Activated CD4-positive, CD25-positive, alpha-beta regulatory T cell treated with anti-CD3 and anti-CD28 coated beads, Interleukin-2, amount 50 U/mL, for 72 hours (primary cell): ENCODE measurements at regions not wholly inside any gene's neighbourhood (a gene's known extent, or its start where the extent isn't known, plus 50 kb on each side); places are given as distances from the start of the nearest gene placed in this dataset.
A peak's percentile ranks its signal among the peaks of the same experiment; 100 is the strongest.

ENCODE experiments used
- DNase-seq: peaks from one replicate; pipeline ENCODE4 v3.0.0; 2021

DNA sequence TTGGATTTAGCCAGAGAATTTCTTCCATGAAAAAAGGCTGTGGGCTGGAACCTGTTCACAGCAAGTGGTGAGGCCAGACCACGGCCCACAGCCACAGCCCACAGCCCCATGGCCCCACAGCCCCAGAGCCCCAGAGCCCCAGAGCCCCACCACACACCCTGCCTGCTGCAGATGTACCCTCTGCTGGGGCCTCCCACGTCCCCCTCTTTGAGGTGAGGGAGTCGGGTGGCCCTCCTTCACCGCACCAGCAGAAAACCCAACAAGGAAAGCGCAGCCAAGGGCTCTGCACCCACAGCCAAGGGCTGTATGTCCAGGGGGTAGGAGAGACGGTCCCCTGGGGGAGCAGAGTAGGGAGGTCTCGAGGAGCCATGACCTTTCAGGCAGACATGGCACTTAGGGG lies 327.5 kb upstream of the DIO3 start:
- no peak for DNase-seq

DNA sequence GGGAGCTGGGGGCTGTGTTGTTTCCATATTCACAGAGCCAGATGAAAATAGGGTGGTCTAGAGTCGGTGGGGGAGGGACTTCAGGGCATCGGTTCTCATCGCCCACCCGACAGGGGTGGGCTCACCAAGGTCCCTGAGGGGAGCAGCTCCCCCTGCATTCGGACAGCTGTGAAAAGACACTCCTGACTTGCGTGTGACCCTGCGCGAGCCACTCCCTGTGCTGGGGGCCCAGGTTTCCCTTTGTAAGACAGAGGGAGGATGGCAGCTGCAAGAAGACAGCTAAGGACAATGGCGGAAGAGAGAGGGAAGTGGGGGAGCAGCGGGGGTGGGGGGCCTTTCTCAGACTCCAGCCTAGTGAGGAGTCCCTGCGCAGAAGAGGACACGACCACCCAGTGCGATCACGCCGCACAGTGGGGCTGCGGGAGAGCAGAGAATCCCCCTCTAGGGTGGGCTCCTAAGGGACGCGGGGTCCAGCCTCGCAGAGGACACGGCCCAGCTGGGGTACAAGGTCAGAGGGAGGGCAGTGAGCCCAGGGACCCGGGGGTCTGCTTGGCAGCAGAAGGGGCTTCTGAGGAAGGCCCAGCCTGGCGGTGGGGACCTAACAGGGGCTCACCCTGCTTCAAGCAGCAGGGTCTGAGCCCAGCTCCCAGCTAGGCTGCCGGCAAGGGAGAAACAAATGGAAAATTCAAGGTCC lies 326.9 kb upstream of the DIO3 start:
- DNase-seq = no peak

DNA sequence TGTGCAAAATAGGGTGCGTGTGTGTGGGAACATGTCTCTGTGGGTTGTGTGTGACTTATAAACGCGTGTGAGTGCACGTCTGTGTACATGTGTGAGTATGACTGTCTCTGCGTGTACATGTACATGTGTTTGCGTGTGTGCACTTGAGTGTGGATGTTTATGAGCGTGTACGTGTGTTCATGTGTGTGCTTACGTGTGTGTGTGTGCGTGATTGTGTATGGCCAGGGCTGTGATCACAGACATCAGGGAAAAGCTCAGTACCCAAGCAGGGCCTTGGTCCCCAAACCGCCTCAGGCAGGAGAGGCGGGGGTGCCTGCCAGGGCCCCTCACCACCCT lies 326.3 kb upstream of the DIO3 start:
- no peak for DNase-seq

DNA sequence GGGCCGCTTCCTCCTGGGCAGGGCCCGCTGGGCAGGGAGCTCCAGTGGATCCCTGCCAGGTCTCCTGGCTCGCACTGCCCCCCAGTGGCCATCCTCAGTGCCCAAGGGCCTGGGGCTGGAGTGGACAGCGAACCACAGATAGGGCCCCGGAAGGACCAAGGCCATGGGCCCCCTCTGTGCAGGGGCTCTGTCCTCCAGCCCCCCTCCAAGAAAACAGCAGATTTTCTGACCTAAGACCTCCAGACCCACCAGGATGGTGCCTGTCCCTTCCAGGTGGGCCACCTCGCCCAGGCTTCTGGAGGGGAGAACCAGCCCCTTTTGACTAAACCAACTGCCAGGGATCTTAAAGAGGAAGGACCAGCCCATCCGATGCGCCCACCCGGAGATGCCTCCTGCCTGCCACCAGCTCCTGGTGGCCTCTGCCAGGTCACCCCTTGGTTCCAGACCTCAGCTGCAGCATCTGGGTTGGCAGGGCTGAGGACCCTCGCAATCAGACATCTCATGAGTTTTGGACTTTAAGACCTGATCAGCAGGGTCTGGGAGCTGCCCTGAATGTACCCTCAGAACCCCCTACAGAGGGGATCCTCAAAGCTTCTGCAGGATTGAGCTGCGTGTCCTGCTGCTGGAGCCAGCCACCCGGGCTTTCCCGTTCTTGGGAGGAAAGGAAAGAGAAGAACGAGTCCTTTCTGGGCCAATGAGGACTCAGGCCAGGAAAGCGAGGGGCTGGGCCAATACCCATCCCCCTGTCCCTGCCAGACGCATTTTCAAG lies 325.8 kb upstream of the DIO3 start:
- peak; percentile 57 for DNase-seq

DNA sequence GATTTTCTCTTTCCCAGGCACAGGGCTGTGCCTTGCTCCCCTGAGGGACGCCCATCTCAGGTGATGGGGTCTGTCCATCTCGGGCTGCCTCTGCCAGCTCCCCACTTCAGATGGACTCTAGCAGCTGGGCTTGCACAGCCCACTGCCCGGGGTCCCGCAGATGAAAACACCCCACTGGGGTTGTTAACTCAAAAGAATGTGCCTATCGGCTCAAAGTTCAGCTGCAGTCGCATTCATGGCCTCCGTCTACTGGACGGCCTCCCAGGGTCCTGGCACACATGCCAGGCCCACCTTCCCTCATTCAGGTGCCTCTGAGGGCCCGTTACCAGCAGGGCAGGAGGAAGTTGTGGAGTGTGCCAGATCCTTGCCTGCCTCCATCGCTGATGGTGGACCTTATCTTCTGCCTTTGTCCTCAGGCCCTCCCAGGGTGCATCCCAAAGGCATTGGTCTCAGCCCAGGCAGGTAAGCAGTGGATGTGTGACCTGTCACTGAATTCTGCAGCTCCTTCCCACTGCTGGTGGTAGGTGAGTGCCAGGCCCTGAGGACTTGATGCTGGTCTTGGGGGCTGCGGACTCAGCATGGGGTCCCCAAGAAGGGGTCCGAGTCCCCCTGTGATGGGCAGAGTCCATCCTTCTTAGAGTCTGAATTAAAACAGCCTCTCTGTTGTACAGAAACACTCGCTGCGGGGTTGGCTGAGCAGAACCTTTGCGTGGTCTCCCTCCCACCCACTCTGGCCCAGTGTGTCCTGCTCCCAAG lies 324.6 kb upstream of the DIO3 start:
- DNase-seq = no peak

DNA sequence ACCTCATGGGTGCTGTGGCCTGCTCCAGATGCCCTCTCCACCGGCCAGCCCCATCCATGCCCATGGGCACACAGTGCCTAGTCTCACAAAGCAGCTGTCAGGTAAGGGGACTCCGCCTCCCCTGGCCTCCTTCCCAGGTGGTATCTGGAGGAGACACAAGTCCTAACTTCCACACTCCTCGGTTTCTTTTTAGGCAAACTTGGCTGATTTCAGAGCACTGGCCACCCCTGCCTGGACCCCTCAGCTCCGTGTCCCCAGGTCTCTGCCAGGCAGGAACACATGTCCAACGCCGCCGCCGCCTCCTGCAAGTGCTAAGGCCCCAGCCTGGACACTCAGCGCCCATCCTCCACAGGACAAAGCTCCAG lies 324.1 kb upstream of the DIO3 start:
- DNase-seq = no peak

DNA sequence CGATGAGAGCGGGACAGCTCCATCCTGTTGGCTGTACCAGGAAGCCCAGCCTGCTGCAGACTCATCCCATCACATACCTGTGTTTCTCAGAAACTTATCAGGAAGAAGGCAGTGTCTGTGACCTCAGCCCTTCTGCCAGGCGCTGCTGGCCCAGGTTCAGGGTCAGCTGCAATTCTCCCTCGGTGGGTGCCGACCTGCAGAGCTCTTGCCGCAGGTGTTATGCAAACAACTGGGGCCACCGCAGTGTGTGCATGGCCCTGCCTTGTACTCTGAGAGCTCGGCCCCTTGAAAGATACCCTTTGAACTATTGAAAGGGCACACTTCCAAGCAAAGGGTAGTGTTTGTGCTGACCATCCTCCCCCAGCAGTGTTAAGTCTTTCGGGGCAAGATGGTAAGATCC lies 322.2 kb upstream of the DIO3 start:
- DNase-seq = no peak

DNA sequence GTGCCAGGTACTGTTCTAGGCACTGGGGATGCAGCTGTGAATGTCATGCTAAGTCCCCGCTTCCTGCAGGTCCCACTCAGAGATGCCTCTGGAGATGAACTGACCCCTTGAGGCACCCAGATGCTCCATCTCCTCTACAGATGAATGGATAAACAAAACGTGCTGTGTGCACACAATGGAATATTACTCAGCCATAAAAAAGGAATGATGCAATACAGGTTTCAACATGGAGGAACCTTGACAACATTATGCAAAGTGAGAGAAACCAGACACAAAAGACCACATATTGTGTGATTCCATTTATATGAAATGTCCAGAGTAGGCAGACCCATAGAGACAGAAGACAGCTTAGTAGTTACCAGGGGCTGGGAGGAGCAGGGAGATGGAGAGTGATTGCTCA lies 320.1 kb upstream of the DIO3 start:
- DNase-seq = no peak

DNA sequence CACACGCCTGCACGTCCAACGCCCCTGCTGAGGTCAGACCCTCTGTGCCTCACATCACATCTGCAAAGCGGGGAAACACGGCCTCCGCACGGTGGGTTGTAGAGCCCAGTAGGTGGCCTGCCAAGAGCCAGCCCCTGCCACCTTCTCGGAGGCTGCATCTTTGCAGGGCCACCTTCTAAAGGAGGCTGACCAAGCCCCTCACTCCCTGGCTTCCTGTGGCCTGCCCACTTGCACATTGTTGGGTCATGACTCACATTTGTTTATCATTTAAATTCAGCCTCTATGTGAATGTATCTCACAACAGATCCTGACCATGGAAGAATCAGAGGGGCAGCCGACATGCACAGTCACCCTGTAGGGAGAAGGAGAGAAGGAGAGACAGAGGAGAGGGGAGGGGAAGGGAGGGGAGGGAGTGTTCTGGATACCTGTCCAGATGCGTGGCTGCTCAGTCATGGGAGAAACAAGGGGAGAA lies 319.5 kb upstream of the DIO3 start:
- no peak for DNase-seq

DNA sequence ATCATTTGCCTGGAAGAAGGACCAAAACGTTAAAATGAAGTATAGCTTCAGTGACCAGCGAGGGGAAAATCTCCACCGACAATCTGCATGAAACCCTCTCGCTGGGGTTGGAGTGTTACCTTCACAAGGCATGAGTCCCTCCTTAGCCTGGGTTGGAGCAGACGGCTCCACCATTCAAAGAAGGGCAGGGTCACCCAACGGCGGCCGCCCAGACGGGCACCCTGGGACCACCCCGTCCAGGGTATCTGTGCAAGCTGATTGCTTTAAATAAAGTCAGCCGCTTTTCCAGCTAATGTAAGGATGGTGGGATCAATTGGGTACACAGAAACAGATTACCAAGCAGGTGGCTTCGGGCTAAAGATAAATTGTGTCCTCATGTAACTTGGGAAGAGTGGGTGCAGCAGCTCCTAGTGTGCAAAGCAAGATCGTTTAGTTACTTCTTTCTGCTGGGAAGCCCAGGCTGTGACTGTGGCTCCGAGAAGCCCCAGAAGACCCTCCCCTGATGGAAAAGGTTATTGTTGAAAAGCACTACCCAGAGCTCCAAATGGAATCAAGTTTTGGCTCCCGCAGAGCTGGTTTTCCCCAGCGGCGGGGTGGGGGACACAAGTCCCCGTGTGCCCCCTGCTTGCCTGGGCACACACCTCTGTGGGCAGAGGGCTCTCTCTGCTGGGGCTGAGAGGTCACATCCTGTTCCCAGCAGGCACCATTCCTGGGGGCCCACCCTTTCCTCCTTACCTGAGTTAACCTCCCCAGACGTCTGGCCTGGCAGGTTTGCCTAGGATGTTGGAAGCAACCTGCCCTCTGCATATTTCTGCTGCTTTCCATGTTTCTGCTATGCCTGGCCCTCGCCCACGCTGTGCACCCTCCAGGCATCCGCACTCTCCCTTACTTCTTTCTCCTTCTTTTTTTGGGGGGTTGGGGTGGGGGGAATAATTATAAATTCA lies 318.6 kb upstream of the DIO3 start:
- DNase-seq = no peak

DNA sequence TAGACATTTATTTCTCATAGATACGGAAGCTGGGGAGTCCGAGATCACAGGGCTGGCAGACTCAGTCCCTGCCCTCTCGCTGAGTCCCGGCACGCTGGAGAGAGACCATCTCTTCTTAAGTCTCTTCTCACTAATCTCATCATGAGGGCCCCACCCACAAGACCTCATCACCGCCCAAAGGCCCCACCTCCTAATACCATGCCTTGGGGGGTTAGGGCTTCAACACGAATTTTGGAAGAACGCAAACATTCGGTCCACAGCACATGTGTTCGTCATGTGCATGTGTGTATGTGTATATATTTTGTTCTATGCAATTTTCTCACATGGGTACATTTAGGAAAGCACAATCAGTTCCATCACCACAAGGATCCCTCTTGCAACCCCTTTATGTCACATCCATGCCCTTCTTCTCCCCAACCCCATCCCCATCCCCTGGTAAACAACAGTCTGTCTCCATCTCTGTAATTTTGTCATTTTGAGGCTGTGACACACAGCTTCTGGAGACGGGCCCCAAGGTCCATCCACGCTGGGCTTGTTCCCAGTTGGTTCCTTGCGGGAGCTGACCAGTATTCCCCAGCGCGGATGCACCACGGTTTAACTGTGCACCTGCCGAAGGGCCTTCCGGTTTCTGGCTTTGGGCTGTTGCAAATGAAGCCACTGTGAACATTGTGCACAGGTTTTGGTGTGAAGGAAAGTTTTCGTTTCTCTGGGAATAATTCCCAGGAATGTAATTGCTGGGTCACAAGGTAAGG lies 317.5 kb upstream of the DIO3 start:
- DNase-seq = no peak

DNA sequence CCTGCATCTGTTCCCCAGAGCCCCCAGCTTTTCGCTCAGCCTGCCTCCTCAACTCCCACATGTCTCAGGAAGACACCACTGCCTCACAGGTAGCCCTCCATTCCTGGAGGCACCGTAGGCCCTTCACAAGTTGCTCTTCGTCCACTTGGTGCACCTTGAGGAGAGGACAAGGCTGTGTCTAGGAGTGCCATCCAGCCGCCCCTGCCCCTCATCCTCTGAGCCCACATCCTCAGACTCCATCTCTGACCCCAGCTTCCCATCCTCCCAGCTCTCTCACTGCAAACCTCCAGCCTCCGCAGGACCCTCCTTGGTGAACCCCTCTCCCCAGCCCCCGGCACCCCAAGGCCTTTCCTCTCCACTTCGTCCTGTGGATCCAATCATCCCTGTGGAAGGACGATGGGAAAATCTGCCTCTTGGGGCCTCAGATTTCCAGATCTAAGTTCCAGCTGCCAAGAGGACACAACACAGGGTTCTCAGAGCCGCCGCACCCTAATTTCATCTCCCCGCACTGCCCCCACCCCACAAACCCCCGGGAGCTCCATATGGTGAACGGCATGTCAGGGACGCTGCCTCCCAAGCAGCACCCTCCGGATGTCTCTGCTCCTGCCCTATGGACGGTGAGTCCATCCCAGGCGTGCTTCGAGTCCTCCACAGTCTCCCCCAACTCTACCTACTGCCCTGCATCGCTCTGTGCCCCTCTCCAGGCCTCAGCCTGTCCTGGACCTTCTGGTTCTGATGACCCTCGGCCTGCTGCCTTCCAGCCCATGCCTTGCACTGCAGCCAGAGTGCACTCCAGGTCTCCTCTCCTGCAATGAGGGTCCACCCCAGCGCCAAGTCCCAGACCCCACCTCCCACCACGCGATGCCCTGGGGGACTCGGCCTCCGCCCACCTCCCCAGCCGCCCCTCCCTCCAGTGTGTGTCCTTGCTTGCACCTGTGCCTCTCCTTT lies 314.1 kb upstream of the DIO3 start:
- no peak for DNase-seq

DNA sequence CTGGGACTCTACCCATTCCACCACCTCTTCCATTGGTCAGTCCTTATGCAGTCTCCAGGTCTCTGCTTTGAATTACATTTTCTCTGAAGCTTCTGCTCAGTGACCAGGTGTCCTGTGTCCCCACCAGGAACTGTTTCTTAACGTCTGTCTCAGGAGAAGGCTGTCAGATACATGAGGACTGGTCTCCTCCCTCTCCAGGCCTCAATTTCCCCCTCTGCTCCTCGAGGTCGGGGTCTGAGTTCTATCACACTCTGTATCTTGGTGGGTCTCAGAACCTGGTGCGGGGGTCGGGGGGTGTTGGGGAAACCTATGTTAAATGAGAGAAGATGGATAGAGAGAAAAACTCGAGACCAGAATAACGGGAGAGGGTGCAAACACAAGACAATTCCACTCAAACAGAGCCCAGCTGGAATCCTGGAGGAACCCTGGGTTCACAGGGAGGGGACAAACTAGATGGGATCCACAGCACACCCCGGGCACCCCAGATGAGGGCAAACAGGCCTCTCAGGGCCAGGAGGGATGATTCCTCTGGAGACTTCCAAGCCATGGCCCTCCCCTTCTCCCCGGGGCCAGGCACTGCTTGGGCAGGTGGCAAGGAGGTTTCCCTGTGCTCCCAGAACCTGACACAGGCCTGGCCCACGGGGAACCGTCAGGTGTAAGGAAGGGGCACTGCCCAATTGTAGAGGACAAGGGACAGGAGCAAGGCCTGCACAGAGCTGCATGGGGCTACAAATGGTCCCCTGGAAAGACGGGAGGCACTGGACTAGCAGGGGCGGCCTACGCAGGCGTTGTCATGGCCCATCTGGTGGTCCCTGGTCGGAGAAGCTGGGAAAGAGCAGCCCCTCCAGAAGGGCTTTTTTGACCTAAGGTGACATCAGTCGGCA lies 313.2 kb upstream of the DIO3 start:
- DNase-seq = no peak

DNA sequence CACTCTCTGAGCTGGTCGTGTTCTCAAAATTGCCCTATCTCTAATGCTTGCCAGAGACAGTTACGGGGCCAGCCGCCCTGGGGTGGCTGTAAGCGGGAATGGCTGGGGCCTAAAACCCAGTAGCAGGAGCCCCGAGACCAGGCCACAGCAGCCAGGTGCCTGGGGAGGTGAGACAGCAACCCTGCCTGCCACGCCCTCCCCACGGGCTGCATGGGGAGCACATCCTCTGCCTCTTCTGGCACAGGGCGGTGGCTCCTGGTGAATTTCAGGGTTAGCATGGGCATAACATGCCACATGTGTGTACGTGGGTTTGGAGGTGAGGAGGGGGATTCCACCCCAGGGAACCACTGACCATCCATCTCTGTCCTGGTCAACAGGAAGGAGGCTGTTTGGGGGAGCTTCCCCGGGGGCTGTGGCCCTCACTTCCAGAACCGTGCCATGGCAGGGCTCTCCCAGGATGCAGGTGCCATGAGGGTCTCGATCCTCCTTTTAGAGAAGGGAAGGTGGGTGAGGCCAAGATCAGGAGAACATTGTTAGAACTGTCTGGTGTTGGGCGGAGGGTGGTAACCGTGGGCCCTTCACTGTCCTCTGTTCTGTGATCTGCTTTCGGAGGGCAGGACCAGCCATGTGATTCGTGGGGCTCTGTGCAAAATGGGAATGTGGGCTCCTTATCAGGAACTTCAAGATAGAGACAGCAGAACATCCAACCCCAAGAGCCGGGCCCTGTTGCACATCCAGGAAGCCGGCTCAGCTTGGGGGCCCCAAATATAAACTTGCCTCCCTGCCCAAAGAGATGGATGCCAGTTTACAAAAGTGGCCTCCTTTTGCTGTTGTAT lies 312.2 kb upstream of the DIO3 start:
- DNase-seq = no peak

DNA sequence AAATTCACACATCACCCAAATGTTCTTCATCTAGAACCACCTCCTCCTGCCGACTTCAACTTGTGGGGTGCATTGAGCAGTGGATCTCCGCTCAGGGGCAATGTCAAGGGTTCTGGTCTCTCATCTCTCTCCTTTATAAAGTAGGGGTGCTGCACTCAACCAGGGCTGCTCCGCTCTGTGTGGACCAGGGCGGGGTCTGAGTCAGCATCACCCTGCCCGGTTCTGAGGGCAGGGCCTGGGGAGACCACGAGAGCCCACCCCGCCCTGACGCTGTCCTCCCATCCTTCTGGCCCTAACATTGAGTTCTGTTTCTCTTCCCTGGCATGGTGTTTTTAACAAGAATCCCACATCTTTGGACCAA lies 311.6 kb upstream of the DIO3 start:
- no peak for DNase-seq

DNA sequence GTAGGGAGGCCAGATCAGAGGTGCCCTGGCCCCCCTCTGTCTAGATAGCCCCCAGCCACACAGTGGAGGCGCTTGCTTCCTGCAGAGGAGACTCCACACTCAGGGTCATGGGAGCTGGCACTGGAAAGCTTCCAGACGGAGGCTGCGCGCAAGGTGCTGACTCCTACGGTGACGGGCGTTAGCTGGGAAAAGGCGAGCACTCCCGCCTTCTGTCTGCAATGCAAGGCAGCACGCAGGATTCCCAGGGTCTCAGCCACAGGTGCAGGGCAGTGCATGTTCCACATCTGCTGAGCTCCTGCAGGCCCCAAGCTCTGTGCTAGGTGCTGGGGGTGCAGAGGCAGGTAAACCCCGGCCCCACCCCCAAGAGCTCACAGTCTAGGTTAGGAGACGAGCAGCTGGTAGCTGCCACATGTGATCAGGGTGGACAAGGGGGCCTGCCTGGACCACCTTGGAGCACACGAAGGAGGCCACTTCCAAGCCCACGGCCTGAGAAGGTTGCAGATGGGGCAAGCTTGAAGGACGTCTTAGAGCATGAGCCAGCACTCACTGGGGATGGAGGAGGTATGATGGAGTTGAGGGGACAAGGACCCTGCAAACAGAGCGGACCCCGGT lies 310.9 kb upstream of the DIO3 start:
- DNase-seq = no peak

DNA sequence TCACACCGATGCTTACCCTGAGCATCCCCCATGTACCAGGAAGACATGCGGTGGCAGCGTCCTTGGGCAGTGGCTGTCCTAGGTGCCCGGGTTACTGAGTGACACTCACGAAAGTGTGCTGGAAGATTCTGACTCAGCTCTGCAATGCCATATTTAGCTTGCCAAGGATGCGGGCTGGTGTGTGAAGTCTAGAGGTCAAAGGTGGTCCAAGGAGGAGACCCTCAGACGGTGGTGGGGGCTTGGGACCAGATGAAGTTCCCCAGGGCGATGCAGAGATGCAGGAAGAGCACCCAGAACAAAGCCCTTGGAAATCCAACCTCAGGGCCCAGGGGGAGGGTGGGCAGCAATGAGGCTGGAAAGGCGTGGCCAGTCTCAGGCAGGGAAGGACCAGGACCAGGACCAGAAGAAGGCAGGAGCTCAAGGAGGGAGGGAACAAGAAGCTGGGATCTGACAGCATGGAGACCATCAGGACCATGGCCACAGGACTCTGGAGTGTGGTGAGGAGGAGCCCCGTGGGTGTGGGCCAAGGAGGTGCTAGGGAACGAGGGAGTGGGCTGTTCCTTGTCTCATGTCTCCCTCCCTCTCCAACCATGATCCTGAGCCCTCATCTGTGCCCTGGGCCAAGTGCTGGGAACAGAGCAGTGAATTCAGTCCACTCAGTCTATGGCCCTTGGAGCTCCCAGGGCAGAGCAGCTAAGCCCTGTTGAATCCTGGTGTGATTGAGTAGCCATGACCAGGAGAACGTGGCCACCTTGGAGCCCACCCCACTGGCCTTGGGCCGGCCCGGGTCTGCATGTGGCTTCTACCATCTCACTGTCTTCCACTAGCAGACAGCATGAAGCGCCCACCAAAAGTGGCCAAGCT lies 310.1 kb upstream of the DIO3 start:
- no peak for DNase-seq
